Mononuclear cell (primary cell): ENCODE measurements at regions not wholly inside any gene's neighbourhood (a gene's known extent, or its start where the extent isn't known, plus 50 kb on each side); places are given as distances from the start of the nearest gene placed in this dataset.
"Not testable (repeated sequence)": the region's sequence is repeated elsewhere in the genome, so short reads cannot be mapped to it uniquely, and the experiment has no call there.

Experiments used
- H3K27me3 ChIP-seq: 2 replicates; pipeline ENCODE4 v1.6.0; 2011; ENCODE audit warnings: low read length, control low read depth; ENCODE audit not compliant: insufficient read depth
- H3K4me1 ChIP-seq: 2 replicates; pipeline ENCODE4 v1.5.1; 2011; ENCODE audit warnings: mild to moderate bottlenecking, low read length, control low read depth; ENCODE audit not compliant: insufficient read depth
- H3K4me3 ChIP-seq: 2 replicates; pipeline ENCODE4 v1.5.1; 2011; ENCODE audit warnings: mild to moderate bottlenecking, low read length, moderate library complexity
- H3K9me3 ChIP-seq: 2 replicates; pipeline ENCODE4 v1.5.1; 2011; ENCODE audit warnings: low read depth, mild to moderate bottlenecking, control low read depth, low read length

DNA sequence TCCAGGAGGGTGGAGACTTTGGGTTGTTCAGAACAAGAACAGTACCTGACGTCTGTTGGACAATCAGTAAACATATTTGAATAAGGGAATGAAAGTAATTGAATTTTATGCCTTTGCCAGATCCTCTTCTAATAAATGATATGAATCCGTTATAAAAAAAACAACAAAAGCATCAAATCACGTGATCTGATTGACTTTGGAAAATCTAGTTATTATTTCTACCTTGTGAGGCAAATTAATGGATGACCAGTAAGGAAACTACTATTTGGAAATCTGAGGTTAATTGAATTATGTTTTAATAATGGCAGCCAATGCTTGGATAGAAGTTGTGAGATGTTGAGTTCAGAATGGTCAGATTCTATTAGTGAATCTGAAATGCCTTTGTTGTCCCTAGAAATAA lies 399.5 kb downstream of the TFAP2B start:
- Histone ChIP-seq H3K4me1 (no peaks in the 10 kb centered on the region), H3K4me3 (no peak overlapping the region), H3K27me3 (no peaks in the 10 kb centered on the region), H3K9me3 (no peaks in the 10 kb centered on the region)

DNA sequence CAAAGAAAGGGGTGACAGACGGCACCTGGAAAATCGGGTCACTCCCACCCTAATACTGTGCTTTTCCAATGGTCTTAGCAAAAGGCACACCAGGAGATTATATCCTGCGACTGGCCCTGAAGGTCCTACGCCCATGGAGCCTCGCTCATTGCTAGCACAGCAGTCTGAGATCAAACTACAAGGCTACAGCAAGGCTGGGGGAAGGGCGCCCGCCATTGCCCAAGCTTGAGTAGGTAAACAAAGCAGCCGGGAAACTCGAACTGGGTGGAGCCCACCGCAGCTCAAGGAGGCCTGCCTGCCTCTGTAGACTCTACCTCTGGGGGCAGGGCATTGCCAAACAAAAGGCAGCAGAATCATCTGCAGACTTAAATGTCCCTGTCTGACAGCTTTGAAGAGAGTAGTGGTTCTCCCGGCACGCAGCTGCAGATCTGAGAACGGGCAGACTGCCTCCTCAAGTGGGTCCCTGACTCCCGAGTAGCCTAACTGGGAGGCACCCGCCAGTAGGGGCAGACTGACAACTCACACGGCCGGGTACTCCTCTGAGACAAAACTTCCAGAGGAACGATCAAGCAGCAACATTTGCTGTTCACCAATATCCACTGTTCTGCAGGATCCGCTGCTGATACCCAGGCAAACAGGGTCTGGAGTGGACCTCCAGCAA lies 406.0 kb downstream of the TFAP2B start:
- not testable (repeated sequence) for H3K4me3 ChIP-seq, H3K9me3 ChIP-seq, H3K27me3 ChIP-seq, H3K4me1 ChIP-seq

DNA sequence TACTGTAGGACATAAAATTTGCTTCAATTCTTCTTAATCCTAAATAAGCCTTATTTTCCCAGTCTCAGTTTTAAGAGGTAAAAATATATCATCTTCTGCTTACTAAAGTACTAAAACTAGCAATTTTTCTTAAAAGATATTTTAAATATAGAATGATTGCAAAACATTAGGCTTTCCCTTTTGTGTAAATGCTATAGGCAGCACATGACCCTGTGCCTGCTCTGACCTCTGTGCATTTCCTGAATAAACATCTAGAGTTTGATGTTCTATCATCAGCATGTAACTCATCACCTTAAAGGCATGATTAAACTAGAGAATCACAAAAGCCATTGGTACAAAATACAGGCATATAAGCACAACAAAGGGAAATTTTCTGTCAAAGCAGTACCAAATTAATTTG lies 422.7 kb downstream of the TFAP2B start:
- Histone ChIP-seq H3K4me3 (no peak overlapping the region), H3K4me1 (no peaks in the 10 kb centered on the region), H3K27me3 (no peaks in the 10 kb centered on the region), H3K9me3 (no peaks in the 10 kb centered on the region)

DNA sequence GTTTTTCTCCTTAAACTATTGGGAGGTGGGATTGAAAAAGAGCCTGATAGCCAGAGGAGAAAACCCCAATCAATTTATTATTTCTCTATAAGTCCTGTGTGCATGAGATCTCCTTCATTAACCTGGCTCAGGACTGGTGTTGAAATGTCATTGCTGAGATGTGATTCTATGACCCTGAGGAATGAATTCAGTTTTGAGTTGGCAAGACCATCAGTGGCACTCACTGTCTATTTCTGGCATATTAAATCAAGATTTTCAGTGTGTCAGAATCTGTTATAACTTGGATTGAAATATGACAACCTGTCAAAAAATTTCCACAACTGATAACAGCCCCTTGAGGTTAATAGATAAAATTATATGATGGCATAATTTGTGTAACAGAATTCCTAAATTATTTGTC lies 431.1 kb downstream of the TFAP2B start:
- Histone ChIP-seq H3K27me3 (no peaks in the 10 kb centered on the region), H3K9me3 (no peaks in the 10 kb centered on the region), H3K4me1 (no peaks in the 10 kb centered on the region), H3K4me3 (no peak overlapping the region)

DNA sequence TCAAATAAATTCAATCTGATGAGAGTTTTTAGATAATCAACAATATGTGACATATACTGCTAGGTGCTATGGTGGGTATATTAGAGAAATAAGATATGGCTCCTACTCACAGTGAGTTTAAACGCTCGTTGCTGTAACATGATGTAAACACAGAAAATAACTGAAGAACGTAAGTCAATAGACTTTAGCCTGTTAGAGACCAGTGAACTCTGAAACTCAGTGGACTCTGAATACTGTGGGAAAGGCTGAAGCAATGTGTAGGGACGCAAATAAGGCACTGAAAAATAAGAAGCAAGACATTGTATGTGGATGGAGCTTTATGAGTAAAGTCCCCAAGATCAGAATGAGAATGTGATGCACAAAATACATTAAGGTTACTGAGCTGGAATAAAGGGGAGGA lies 431.6 kb downstream of the TFAP2B start:
- Histone ChIP-seq H3K9me3 (no peaks in the 10 kb centered on the region), H3K4me1 (no peaks in the 10 kb centered on the region), H3K4me3 (no peak overlapping the region), H3K27me3 (no peaks in the 10 kb centered on the region)

DNA sequence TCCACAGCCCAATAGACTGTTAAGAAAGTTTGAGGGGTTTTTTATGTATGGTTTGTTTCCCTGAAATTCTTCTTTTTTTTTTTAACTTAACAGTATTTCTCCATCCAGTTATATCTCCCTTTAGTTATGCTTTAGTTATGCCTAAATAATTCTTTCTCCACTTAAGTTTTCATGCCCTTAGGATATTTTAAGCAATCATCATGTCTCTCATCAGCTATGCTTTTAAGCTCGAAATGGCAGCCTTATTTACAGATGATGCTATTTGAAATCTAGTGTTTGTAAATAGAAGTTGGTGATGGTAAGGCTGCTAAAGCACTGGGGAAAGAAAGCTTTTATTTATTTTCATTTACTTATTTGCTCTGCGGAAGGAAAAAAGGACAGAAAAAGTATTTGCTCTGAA lies 439.3 kb downstream of the TFAP2B start:
- no peaks in the 10 kb centered on the region for H3K27me3 ChIP-seq
- H3K9me3 ChIP-seq: no peaks in the 10 kb centered on the region
- no peaks in the 10 kb centered on the region for H3K4me1 ChIP-seq
- H3K4me3 ChIP-seq: no peak overlapping the region

DNA sequence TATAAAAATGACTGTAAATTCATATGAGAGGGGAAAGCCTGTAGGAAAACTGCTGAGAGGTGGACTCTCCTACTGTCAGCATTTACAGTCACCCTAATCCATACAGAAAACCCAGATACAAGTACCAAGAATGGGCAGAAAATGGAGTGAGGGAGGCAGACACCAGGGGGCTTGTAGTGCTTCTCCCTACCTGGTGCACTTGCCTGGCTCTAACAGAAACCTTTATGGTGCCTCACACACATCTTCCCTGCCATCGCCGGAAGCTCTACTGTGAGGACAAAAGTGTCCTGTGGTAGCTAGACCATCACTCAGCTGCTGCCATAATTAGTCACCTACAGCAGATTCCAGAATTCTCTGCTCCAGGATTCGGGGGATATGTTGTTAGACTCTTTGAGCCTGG lies 441.3 kb downstream of the TFAP2B start:
- H3K4me1 ChIP-seq: peaks cover 5% of the 10 kb centered on the region
- no peaks in the 10 kb centered on the region for H3K9me3 ChIP-seq
- H3K27me3 ChIP-seq: no peaks in the 10 kb centered on the region
- no peak overlapping the region for H3K4me3 ChIP-seq

DNA sequence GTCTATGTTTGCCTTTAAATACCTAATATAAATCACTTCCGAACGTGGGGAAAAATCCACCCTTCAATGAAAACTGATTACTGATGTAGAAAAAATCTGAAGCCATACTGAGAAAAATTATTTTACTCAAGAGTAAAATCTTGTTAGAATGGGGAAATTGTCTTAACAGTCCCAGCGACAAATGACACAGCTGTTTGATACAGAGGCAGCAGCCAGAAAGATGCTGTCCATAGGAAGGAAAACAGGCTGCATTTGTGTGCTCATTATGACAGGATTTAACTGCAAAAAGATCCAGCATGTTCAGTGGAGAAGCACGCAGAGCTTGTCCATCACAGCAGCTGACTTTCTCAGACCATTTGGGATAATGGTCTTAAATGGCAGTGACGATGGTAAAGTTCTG lies 443.0 kb downstream of the TFAP2B start:
- no peaks in the 10 kb centered on the region for H3K27me3 ChIP-seq
- H3K4me1 ChIP-seq: peaks cover 22% of the 10 kb centered on the region
- H3K9me3 ChIP-seq: no peaks in the 10 kb centered on the region
- H3K4me3 ChIP-seq: no peak overlapping the region

DNA sequence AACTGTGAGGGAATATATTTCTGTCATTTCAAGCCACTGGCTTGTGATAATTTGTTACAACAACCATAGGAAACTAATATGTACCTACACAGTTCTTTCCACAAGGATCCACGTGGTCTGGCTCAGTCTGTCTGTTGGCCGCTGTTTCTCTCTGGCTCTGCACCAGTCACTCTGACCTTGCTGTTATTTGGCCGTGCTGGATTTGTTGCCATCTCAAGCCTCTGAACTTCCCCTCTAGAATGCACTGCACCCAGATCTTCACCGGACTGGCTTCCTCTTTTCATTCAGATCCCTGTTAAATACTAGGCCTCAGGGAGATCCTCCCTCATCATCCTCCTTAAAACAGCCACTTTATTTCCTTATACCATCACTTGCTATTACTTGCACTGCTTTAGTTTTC lies 446.8 kb downstream of the TFAP2B start:
- H3K9me3 ChIP-seq: no peaks in the 10 kb centered on the region

DNA sequence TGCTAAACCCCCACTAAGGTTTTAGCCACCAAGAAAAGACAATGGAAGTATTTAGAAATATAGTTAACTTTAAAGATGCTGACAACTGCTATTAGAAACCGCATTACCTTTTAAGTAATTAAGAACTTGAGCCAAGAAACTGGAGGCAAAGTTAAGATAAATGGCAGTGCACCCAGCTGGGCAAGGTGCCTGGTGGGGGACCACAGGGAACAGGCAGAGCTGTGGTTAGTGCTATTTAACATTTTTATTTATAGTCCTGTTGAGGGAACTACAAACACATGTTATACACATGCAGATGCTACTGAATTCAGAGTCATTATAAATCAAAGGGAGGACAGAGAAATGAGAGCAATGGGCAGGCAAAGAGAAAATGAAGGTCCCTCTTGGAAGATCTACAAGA lies 447.9 kb downstream of the TFAP2B start:
- no peak overlapping the region for H3K4me3 ChIP-seq
- no peaks in the 10 kb centered on the region for H3K9me3 ChIP-seq
- peaks cover 26% of the 10 kb centered on the region for H3K4me1 ChIP-seq
- H3K27me3 ChIP-seq: no peaks in the 10 kb centered on the region

More for the DNA sequence above, 446.8 kb downstream of the TFAP2B start:
- peaks cover 26% of the 10 kb centered on the region for H3K4me1 ChIP-seq
- H3K27me3 ChIP-seq: no peaks in the 10 kb centered on the region
- no peak overlapping the region for H3K4me3 ChIP-seq

DNA sequence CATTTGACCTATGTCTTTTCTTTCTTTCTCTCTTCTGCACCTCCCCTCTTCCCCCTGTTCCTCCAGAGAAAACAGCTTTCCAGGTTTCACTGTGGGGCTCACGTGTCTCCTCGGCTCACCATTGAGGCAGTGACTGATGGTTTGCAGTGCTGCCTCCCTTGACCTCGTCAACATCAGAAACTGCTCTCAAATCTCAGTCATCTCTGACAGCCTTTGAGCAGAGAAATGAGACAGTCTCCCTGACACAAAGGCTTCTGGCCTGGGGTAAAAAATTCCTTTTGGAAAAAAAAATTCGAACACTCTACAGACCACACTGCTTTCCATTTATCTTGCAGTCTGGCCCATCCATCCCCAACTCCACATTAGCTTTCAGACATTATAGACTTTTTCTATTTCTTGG lies 450.0 kb downstream of the TFAP2B start:
- peaks cover 43% of the 10 kb centered on the region for H3K4me1 ChIP-seq

DNA sequence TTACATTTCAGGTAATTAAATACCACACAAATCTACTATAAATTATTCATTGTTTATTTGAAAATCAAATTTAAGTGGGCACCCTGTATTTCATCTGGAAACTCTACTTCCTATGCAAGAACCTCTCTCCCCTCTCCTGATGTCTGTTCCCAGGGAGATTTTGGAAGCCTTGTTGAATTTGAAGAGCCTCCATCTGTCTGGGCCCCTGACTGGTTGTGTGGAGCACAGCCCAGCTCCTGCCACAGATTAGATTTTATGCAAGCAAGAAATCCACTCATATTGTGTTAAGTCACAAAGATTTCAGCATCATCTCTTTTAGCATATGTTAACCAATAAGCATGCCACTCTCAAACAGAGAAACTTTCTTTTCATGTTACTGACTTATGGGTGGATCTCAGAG lies 451.2 kb downstream of the TFAP2B start:
- Histone ChIP-seq H3K27me3 (no peaks in the 10 kb centered on the region), H3K4me3 (no peak overlapping the region), H3K4me1 (peaks cover 51% of the 10 kb centered on the region), H3K9me3 (no peaks in the 10 kb centered on the region)

More for the DNA sequence above, 450.0 kb downstream of the TFAP2B start:
- Histone ChIP-seq H3K4me3 (no peak overlapping the region), H3K9me3 (no peaks in the 10 kb centered on the region), H3K27me3 (no peaks in the 10 kb centered on the region)

DNA sequence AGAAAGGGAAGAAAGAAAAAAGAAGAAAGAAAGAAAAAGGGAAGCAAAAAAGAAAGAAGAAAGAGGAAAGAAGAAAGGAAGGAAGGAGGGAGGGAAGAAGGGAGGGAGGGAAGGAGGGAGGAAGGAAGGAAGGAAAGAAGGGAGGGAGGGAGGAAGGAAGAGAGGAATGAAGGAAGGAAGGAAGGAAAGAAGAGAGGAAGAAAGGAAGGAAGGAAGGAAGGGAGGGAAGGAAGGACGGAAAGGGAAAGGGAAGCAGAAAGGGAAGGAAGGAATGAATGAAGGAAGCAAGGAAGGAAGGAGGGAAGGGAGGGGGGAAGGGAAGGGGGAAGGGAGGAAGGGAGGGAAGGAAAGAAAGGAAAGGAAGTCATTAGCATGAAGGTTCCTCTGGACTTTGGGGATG lies 452.9 kb downstream of the TFAP2B start:
- no peaks in the 10 kb centered on the region for H3K9me3 ChIP-seq
- peaks cover 40% of the 10 kb centered on the region for H3K4me1 ChIP-seq
- H3K4me3 ChIP-seq: no peak overlapping the region
- no peaks in the 10 kb centered on the region for H3K27me3 ChIP-seq

DNA sequence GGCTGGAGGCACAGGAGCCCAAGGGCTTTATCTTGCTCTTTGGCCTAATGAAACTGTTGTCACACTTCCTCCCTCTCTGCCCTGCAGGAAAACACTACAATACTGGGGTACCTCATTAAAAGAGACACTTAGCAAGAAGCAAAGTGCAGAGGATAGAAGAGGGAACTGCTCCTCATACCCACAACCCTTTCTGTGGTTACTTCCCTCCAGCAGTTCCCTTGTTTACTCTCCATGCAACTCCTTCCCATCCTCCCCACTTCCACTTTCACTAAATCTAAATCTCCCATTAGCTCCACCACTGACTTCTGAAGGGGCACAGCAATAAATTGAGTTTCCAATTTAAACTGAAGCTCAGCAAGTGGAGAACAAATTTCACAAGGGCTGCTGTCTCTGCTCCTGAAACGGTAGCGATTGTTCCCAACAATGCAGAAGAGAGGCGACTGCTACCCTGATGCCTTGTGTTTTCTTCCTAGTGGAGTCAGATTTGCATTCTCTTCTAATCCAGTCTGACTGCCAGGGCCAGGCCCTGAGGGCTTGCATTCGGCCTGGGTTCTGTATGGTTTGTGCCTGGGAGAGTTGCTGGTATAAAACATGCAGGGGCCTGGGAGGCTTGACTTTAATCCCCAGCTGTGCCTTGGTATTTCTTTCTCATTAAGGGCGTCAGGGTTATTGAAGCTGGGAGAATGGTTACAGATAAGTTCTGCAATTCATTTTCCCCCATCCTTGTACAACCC lies 454.7 kb downstream of the TFAP2B start:
- Histone ChIP-seq H3K27me3 (no peaks in the 10 kb centered on the region), H3K4me1 (peaks cover 36% of the 10 kb centered on the region), H3K4me3 (no peak overlapping the region), H3K9me3 (no peaks in the 10 kb centered on the region)

DNA sequence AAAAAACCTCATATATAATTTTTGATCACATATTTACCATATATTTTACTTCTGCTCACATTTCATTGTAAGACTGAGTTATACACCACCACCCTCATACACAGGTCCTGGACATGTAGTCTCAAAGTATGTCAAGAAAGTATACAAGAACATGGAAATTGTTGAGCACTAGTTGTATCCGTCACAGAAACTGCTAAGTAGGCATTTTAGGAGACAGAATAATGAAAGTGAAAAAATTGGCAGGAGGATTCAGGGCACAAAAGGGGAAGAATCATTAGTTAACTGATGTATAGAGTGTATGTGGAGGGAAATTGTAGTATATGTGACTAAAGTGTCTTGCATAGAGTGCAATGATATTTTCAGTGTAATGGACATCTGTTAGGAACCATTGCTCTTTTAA lies 458.8 kb downstream of the TFAP2B start:
- Histone ChIP-seq H3K9me3 (no peaks in the 10 kb centered on the region), H3K27me3 (no peaks in the 10 kb centered on the region), H3K4me1 (peaks cover 30% of the 10 kb centered on the region), H3K4me3 (no peak overlapping the region)

DNA sequence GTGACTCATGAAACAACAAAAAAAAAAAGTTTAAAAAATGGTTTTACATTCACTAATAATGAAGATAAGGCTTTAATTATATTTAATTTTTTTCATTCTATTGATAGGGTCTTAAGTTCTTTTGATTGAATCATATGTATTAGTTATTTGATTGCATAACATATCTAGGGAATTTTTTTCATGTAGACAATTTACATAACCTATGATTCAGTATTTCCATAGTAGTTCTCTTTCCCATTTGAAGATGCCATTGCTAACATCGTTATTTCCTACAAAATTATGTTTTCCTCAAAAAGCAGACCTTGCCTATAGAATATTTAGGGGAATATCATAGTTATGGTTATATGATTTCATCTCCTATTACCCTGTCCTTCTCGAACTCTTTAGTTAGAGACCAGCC lies 463.4 kb downstream of the TFAP2B start:
- Histone ChIP-seq H3K4me3 (no peak overlapping the region), H3K4me1 (peaks cover 7% of the 10 kb centered on the region), H3K27me3 (no peaks in the 10 kb centered on the region), H3K9me3 (no peaks in the 10 kb centered on the region)
